Tibial nerve (tissue), 4 donors: ENCODE measurements at regions not wholly inside any gene's neighbourhood (a gene's known extent, or its start where the extent isn't known, plus 50 kb on each side); places are given as distances from the start of the nearest gene placed in this dataset.

Source experiments
- EP300 ChIP-seq, 2 donors: sonication (generic); formaldehyde crosslinking; IDR thresholded peaks; one replicate each; pipeline ENCODE4 v1.6.1; 2017; ENCODE audit warnings: antibody characterized with exemption in 2 of 2, mild to moderate bottlenecking in 1 of 2
- POLR2A ChIP-seq, 2 donors: fragments of 450-650 bp; IDR thresholded peaks; one replicate each; pipeline ENCODE4 v1.6.1; 2017; ENCODE audit warnings: antibody characterized with exemption in 2 of 2, mild to moderate bottlenecking in 2 of 2, moderate library complexity in 2 of 2
- TF ChIP-seq, protein P1 (sequence below), 5 experiments: fragments of 200-600 bp in 3 of 5; fragments of 450-650 bp in 2 of 5; sonication (generic) in 3 of 5; IDR thresholded peaks; one replicate each; pipeline ENCODE4 v1.5.1; 2016 to 2019; ENCODE audit warnings: antibody characterized with exemption in 5 of 5, mild to moderate bottlenecking in 3 of 5, moderate library complexity in 2 of 5

DNA sequence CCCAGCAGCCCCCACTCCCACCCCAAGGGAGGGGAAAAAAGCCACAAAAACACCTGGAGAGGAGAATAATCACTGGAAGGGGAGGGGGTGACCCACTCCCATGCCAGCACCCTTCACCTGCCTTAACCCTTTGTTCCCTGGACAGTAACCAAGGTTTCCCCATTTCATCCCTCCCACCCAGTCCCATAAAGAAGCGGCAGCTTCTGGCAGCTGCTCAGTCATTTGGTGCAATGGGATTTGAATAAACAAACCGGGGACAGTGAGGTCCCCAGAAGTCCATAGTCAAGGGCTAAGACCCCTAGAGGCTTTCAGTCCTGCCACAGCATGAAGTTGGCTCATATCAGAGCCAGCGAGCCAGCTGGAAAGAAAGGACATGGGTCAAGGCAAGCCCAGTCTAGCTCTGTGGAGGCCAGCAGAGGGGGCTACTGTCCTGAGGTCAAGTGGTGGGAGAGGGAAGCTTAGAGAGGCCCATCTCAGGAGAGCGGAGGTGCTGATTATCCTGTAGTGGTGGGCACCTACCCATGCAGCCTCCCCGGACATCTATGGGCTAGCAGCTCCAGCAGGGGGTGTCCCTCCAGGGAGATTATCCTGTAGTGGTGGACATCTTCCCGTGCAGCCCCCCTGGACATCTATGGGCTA is 58.9 kb upstream of the LBX1 start:
- TF ChIP-seq POLR2A (IDR thresholded peaks at IDR 0.05) (no peak), EP300 (IDR thresholded peaks at IDR 0.05) (no peak)
- TF ChIP-seq, protein P1, sequence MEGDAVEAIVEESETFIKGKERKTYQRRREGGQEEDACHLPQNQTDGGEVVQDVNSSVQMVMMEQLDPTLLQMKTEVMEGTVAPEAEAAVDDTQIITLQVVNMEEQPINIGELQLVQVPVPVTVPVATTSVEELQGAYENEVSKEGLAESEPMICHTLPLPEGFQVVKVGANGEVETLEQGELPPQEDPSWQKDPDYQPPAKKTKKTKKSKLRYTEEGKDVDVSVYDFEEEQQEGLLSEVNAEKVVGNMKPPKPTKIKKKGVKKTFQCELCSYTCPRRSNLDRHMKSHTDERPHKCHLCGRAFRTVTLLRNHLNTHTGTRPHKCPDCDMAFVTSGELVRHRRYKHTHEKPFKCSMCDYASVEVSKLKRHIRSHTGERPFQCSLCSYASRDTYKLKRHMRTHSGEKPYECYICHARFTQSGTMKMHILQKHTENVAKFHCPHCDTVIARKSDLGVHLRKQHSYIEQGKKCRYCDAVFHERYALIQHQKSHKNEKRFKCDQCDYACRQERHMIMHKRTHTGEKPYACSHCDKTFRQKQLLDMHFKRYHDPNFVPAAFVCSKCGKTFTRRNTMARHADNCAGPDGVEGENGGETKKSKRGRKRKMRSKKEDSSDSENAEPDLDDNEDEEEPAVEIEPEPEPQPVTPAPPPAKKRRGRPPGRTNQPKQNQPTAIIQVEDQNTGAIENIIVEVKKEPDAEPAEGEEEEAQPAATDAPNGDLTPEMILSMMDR (IDR thresholded peaks at IDR 0.05): no peak
